ENCODE measurements at regions not wholly inside any gene's neighbourhood (a gene's known extent, or its start where the extent isn't known, plus 50 kb on each side); places are given as distances from the start of the nearest gene placed in this dataset.

GRCh38 chr20:22722811-22723210 lies 138.4 kb upstream of the FOXA2 start:
- Histone ChIP-seq H3K4me3 (no peak overlapping the region), H3K4me2 (no peak overlapping the region), H3K27ac (peak overlapping the region; percentile 6 to 68; a peak in 4 of 6 replicates), H3K4me1 (peaks cover 35% of the 10 kb centered on the region), H3K9me3 (no peaks in the 10 kb centered on the region)
- TF ChIP-seq RAD21 (conservative IDR thresholded peaks at IDR 0.05 in 1 of 2, IDR thresholded peaks at IDR 0.05 in 1 of 2), result no peak
- no peak for TF ChIP-seq SMC3 (IDR thresholded peaks at IDR 0.05)
- no peak for TF ChIP-seq MAFK (IDR thresholded peaks at IDR 0.05; ENCODE audit: partially characterized antibody)
- no peak for TF ChIP-seq HEYL (CRISPR knock-in tag; IDR thresholded peaks at IDR 0.05)
- TF ChIP-seq, protein P1, sequence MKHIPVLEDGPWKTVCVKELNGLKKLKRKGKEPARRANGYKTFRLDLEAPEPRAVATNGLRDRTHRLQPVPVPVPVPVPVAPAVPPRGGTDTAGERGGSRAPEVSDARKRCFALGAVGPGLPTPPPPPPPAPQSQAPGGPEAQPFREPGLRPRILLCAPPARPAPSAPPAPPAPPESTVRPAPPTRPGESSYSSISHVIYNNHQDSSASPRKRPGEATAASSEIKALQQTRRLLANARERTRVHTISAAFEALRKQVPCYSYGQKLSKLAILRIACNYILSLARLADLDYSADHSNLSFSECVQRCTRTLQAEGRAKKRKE (CRISPR knock-in tag; IDR thresholded peaks at IDR 0.05; ENCODE audit: low read depth), result no peak
- TF ChIP-seq FOXS1 (CRISPR knock-in tag; IDR thresholded peaks at IDR 0.05), result no peak
- no peak for TF ChIP-seq EP300 (IDR thresholded peaks at IDR 0.05)
- TF ChIP-seq BHLHE40 (IDR thresholded peaks at IDR 0.05; ENCODE audit: low read depth, low read length), result no peak
- no peak for TF ChIP-seq MAZ (IDR thresholded peaks at IDR 0.05; ENCODE audit: borderline replicate concordance, low read depth, low read length)
- TF ChIP-seq ZFP36 (IDR thresholded peaks at IDR 0.05; ENCODE audit: borderline replicate concordance, partially characterized antibody), result no peak
- no peak for TF ChIP-seq BCL3 (IDR thresholded peaks at IDR 0.05)
- TF ChIP-seq TFCP2L1 (CRISPR knock-in tag; IDR thresholded peaks at IDR 0.05), result no peak
- TF ChIP-seq PHF8 (IDR thresholded peaks at IDR 0.05; ENCODE audit: borderline replicate concordance, low read depth), result no peak
- no peak for TF ChIP-seq HOXA7 (CRISPR knock-in tag; IDR thresholded peaks at IDR 0.05)
- no peak for TF ChIP-seq CEBPB (IDR thresholded peaks at IDR 0.05)
- TF ChIP-seq HOXB13 (CRISPR knock-in tag; IDR thresholded peaks at IDR 0.05; ENCODE audit: low read depth), result no peak
- TF ChIP-seq KDM1A (IDR thresholded peaks at IDR 0.05; ENCODE audit: low read depth), result no peak
- no peak for TF ChIP-seq RFX5 (IDR thresholded peaks at IDR 0.05)
- ATAC-seq, result no peak
- WGBS (ENCODE audit: missing lambda C conversion rate), result 60% methylated on average over 1 of the region's 1 CpG
- POLR2A ChIA-PET, result no interaction called here
- FAIRE-seq, result no peak
- DNase-seq (ENCODE audit: low read depth in 1 of 2, low spot score in 1 of 2), result no peak
- CTCF ChIA-PET, result interaction anchor here (0.9 to 27.8 kb wide), 7 partner anchors 10 to 618 kb away, joined by 3 to 355 read pairs (median 6); no protein-coding TSS in a partner anchor

- H3K4me3 ChIP-seq, result no peak overlapping the region
- no peaks in the 10 kb centered on the region for H3K9me3 ChIP-seq
- ChIA-PET CTCF (interaction anchor here (0.6 to 27.8 kb wide), 13 partner anchors 9 to 617 kb away, joined by 3 to 355 read pairs (median 5); partner anchors contain the start of gene THBD), POLR2A (interaction anchor here (1.2 kb wide), 1 partner anchor 321 kb away, joined by 3 read pairs; no protein-coding TSS in a partner anchor)
- H3K4me1 ChIP-seq, result peaks cover 35% of the 10 kb centered on the region
- H3K4me2 ChIP-seq, result no peak overlapping the region
- 71% methylated on average over 2 of the region's 2 CpGs for WGBS (ENCODE audit: missing lambda C conversion rate)
- TF ChIP-seq RAD21 (conservative IDR thresholded peaks at IDR 0.05 in 1 of 2, IDR thresholded peaks at IDR 0.05 in 1 of 2) (0 out of 5 replicates have a peak, but pooled peaks of 1 of the 2 experiments have one; percentile 9), POLR2AphosphoS2 (conservative IDR thresholded peaks at IDR 0.05; ENCODE audit: low read length) (no peak)
- H3K27ac ChIP-seq, result peak overlapping the region; percentile 47 to 68; a peak in 5 of 6 replicates
- peak in 1 of 2 experiments; percentile 29 for DNase-seq (ENCODE audit: low read depth in 1 of 2, low spot score in 1 of 2)
- peak in 1 of 2 experiments; percentile 57; a peak in 4 of 6 replicates for ATAC-seq
- peak; percentile 88 for FAIRE-seq
These were observed 139.3 kb upstream of the FOXA2 start for GRCh38 chr20:22723659-22724058.

DNA sequence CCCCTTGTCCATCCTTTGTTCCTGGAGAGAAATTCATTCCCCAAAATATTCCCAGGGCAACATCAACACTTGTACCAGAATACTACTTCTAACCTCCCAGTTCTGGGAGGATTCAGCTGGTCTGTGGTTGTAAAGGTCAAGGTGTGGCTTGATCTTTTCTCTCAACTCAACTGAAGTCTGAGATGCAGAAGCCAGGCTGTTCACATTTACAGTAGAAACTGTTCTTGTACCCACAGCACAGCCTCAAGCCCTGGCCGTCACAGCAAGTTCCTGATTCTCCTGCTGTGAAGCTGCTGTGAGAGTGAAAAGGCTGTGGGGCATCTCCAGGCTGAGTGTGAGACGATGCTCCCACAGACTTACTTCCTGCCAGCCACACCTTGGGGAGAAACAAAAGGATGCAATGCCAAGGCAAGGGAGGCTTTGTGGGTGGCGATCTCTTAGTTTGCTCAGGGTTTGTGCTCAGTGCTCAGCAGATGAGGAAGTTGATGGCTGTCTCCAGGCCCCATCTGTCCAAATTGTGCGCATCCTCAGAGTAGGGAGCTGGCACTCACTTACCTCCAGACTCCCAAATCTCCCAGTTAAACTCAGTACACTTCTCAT lies 143.9 kb upstream of the FOXA2 start:
- Histone ChIP-seq H3K9me3 (no peaks in the 10 kb centered on the region), H3K27ac (peak overlapping the region; percentile 34 to 70; a peak in 5 of 6 replicates), H3K4me1 (peaks cover 33% of the 10 kb centered on the region), H3K4me3 (no peak overlapping the region), H3K4me2 (no peak overlapping the region)
- 87% methylated on average over 4 of the region's 4 CpGs for WGBS (ENCODE audit: missing lambda C conversion rate)
- no peak for TF ChIP-seq EHMT2 (IDR thresholded peaks at IDR 0.05; ENCODE audit: low read depth)
- DNase-seq (ENCODE audit: low read depth in 1 of 2, low spot score in 1 of 2) (no peak), FAIRE-seq (no peak), ATAC-seq (no peak; a peak in 1 of 6 replicates)
- ChIA-PET POLR2A (no interaction called here), CTCF (interaction anchor here (0.6 to 2.9 kb wide), 4 partner anchors 10 to 390 kb away, joined by 3 to 15 read pairs (median 3); no protein-coding TSS in a partner anchor)
